Body of pancreas (tissue), 4 donors: ENCODE measurements at regions not wholly inside any gene's neighbourhood (a gene's known extent, or its start where the extent isn't known, plus 50 kb on each side); places are given as distances from the start of the nearest gene placed in this dataset.

Source experiments
- POLR2A ChIP-seq, 3 donors: fragments of 450-650 bp; IDR thresholded peaks; one replicate each; pipeline ENCODE4 v1.6.1; 2016; ENCODE audit warnings: antibody characterized with exemption in 3 of 3, mild to moderate bottlenecking in 2 of 3
- TF ChIP-seq, protein P1 (sequence below), 7 experiments: fragments of 450-650 bp in 4 of 7; fragments of 200-600 bp in 3 of 7; sonication (generic) in 3 of 7; IDR thresholded peaks; one replicate each; pipeline ENCODE4 v1.5.1; 2016 to 2019; ENCODE audit warnings: antibody characterized with exemption in 7 of 7

DNA sequence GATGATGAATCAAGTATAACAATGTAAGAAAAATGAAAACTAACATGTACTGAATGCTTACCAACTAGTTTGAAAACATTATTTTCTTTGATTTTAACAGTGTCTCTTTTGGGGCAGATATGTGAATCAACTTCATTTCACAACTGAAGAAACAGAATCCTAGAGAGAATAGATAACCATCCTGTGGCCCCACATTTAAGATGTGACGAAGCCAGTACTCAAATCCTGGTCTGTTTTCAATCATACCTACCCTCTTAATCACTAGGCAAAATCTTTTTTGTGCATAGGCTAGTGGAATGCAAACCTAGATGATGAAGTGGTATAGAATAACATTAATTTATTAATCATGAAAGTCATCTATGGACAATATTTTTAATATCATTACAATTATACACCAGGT is 371.6 kb upstream of the EPHA7 start:
- TF ChIP-seq, protein P1, sequence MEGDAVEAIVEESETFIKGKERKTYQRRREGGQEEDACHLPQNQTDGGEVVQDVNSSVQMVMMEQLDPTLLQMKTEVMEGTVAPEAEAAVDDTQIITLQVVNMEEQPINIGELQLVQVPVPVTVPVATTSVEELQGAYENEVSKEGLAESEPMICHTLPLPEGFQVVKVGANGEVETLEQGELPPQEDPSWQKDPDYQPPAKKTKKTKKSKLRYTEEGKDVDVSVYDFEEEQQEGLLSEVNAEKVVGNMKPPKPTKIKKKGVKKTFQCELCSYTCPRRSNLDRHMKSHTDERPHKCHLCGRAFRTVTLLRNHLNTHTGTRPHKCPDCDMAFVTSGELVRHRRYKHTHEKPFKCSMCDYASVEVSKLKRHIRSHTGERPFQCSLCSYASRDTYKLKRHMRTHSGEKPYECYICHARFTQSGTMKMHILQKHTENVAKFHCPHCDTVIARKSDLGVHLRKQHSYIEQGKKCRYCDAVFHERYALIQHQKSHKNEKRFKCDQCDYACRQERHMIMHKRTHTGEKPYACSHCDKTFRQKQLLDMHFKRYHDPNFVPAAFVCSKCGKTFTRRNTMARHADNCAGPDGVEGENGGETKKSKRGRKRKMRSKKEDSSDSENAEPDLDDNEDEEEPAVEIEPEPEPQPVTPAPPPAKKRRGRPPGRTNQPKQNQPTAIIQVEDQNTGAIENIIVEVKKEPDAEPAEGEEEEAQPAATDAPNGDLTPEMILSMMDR (IDR thresholded peaks at IDR 0.05): no peak
- TF ChIP-seq POLR2A (IDR thresholded peaks at IDR 0.05): no peak
